H1 (cell line): ENCODE measurements at regions not wholly inside any gene's neighbourhood (a gene's known extent, or its start where the extent isn't known, plus 50 kb on each side); places are given as distances from the start of the nearest gene placed in this dataset.

ENCODE experiments used
- CTCF ChIA-PET: fragments of 300-600 bp; sonication (Branson Sonifier 250); formaldehyde crosslinking; loops from one replicate; lab custom pipeline; 2021; ENCODE audit not compliant: partially characterized antibody; lab: Charles Lee
- POLR2A ChIA-PET: fragments of 300-600 bp; sonication (Branson Sonifier 250); formaldehyde crosslinking; loops from one replicate; lab custom pipeline; 2021; ENCODE audit warnings: inconsistent platforms; ENCODE audit not compliant: partially characterized antibody; lab: Charles Lee
- DNase-seq, 2 experiments: peaks; one replicate each; pipeline versions ENCODE4 v3.0.0 to v3.0.0-alpha.2; 2010 to 2022; ENCODE audit warnings: low spot score in 2 of 2, low read depth in 1 of 2, mixed read lengths in 1 of 2
- FAIRE-seq: peaks from 2 replicates; lab custom pipeline; 2011; peaks lifted over from hg19 to GRCh38; lab: Jason Lieb, UNC
- H2AFZ ChIP-seq: 2 replicates; pipeline ENCODE4 v1.8.1; 2012; ENCODE audit warnings: low read length, inconsistent platforms
- H2AK5ac ChIP-seq: 2 replicates; pipeline ENCODE4 v1.6.1; 2013; ENCODE audit warnings: low read depth, low read length
- H2BK120ac ChIP-seq: replicated peaks from 2 replicates; pipeline ENCODE3; 2013; ENCODE audit warnings: low read depth, low read length, inconsistent platforms
- H2BK12ac ChIP-seq: 2 replicates; pipeline ENCODE4 v1.6.1; 2013; ENCODE audit warnings: low read depth, low read length
- H2BK15ac ChIP-seq: 2 replicates; pipeline ENCODE4 v1.6.1; 2013; ENCODE audit warnings: low read length
- H2BK20ac ChIP-seq: 2 replicates; pipeline ENCODE4 v1.6.1; 2013; ENCODE audit warnings: low read length
- H2BK5ac ChIP-seq: 2 replicates; pipeline ENCODE4 v1.6.1; 2013; ENCODE audit warnings: low read depth, low read length
- H3K14ac ChIP-seq: 2 replicates; pipeline ENCODE4 v1.6.1; 2013; ENCODE audit warnings: inconsistent platforms; ENCODE audit not compliant: insufficient read length
- H3K18ac ChIP-seq: 2 replicates; pipeline ENCODE4 v1.6.1; 2013; ENCODE audit warnings: low read length; ENCODE audit errors: extremely low read depth
- H3K23ac ChIP-seq: 2 replicates; pipeline ENCODE4 v1.6.1; 2013; ENCODE audit warnings: inconsistent platforms; ENCODE audit not compliant: insufficient read length
- H3K23me2 ChIP-seq: 2 replicates; pipeline ENCODE4 v1.6.1; 2013; ENCODE audit warnings: low read depth, low read length
- H3K27ac ChIP-seq: 2 replicates; pipeline ENCODE4 v1.6.1; 2011; ENCODE audit warnings: low read depth, low read length, inconsistent platforms
- H3K27me3 ChIP-seq, 4 experiments: replicated peaks in 1 of 4; 1 replicate in 1 of 4; 2 replicates in 3 of 4; pipeline versions ENCODE4 v1.6.1 to v1.8.1; 2011 to 2013; ENCODE audit warnings: low read length in 3 of 4, mild to moderate bottlenecking in 3 of 4, inconsistent platforms in 2 of 4, mixed read lengths in 2 of 4, moderate library complexity in 1 of 4; ENCODE audit not compliant: control insufficient read depth in 3 of 4, insufficient read depth in 3 of 4; ENCODE audit errors: extremely low read depth in 1 of 4
- H3K36me3 ChIP-seq, 4 experiments: 2 replicates each; pipeline versions ENCODE4 v1.6.1 to v1.8.1; 2011 to 2013; ENCODE audit warnings: mild to moderate bottlenecking in 4 of 4, low read length in 3 of 4, moderate library complexity in 2 of 4, control low read depth in 1 of 4, inconsistent platforms in 1 of 4; ENCODE audit not compliant: insufficient read depth in 4 of 4, control insufficient read depth in 2 of 4
- H3K4ac ChIP-seq: replicated peaks from 2 replicates; pipeline ENCODE3; 2013; ENCODE audit warnings: low read length, low read depth, mixed read lengths, inconsistent platforms; ENCODE audit not compliant: insufficient read length
- H3K4me1 ChIP-seq, 4 experiments: replicated peaks in 1 of 4; 1 replicate in 1 of 4; 2 replicates in 3 of 4; pipeline versions ENCODE4 v1.6.1 to v1.8.1; 2011 to 2013; ENCODE audit warnings: low read length in 3 of 4, inconsistent platforms in 2 of 4, mixed read lengths in 1 of 4; ENCODE audit not compliant: insufficient read depth in 4 of 4, control insufficient read depth in 3 of 4
- H3K4me2 ChIP-seq, 2 experiments: 2 replicates each; pipeline versions ENCODE4 v1.6.1 to v1.8.1; 2011 to 2013; ENCODE audit warnings: low read depth in 2 of 2, low read length in 2 of 2, control low read depth in 1 of 2, inconsistent platforms in 1 of 2, mild to moderate bottlenecking in 1 of 2; ENCODE audit not compliant: insufficient read depth in 1 of 2
- H3K4me3 ChIP-seq, 4 experiments: fragments of 200-600, 300-600 bp in 1 of 4; sonication (generic), shearing (Covaris generic), sonication (Bioruptor Twin) in 1 of 4; 2 replicates each; pipeline versions ENCODE4 v1.5.1 to v1.8.1; 2011 to 2016; ENCODE audit warnings: low read length in 4 of 4, low read depth in 3 of 4, control low read depth in 2 of 4, inconsistent platforms in 2 of 4, mild to moderate bottlenecking in 2 of 4, mixed read lengths in 1 of 4, moderate library complexity in 1 of 4; ENCODE audit not compliant: insufficient read depth in 2 of 4; ENCODE audit errors: extremely low read depth in 1 of 4
- H3K56ac ChIP-seq: replicated peaks from 2 replicates; pipeline ENCODE3; 2013; ENCODE audit warnings: low read depth, mild to moderate bottlenecking, mixed read lengths, low read length, inconsistent platforms; ENCODE audit not compliant: insufficient read length
- H3K79me1 ChIP-seq: 2 replicates; pipeline ENCODE4 v1.6.1; 2013; ENCODE audit warnings: low read depth, low read length, control low read depth
- H3K79me2 ChIP-seq, 2 experiments: 2 replicates each; pipeline versions ENCODE4 v1.6.1 to v1.8.1; 2012 to 2013; ENCODE audit warnings: low read length in 2 of 2, mild to moderate bottlenecking in 2 of 2, inconsistent platforms in 1 of 2; ENCODE audit not compliant: insufficient read depth in 2 of 2, control insufficient read depth in 1 of 2
- H3K9ac ChIP-seq, 4 experiments: replicated peaks in 1 of 4; 1 replicate in 1 of 4; 2 replicates in 3 of 4; pipeline versions ENCODE4 v1.6.1 to v1.8.1; 2011 to 2013; ENCODE audit warnings: low read depth in 3 of 4, low read length in 3 of 4, control low read depth in 2 of 4, mild to moderate bottlenecking in 2 of 4, moderate library complexity in 2 of 4, inconsistent platforms in 1 of 4; ENCODE audit errors: extremely low read depth in 1 of 4
- H3K9me3 ChIP-seq, 2 experiments: 2 replicates each; pipeline versions ENCODE4 v1.6.1 to v1.8.1; 2012 to 2013; ENCODE audit warnings: mild to moderate bottlenecking in 2 of 2, moderate library complexity in 2 of 2, control low read depth in 1 of 2, inconsistent platforms in 1 of 2, low read depth in 1 of 2, low read length in 1 of 2, mixed read lengths in 1 of 2; ENCODE audit not compliant: insufficient read depth in 2 of 2
- H4K20me1 ChIP-seq, 2 experiments: replicated peaks in 1 of 2; 2 replicates each; pipeline versions ENCODE3 to v1.8.1; 2011 to 2013; ENCODE audit warnings: inconsistent platforms in 2 of 2, low read length in 2 of 2, mild to moderate bottlenecking in 1 of 2; ENCODE audit not compliant: insufficient read depth in 2 of 2, control insufficient read depth in 1 of 2
- H4K5ac ChIP-seq: 2 replicates; pipeline ENCODE4 v1.6.1; 2013; ENCODE audit warnings: low read length, low read depth, mixed read lengths, inconsistent platforms; ENCODE audit not compliant: insufficient read length
- H4K8ac ChIP-seq: 2 replicates; pipeline ENCODE4 v1.8.0; 2013; ENCODE audit warnings: mild to moderate bottlenecking, moderate library complexity, low read length, inconsistent platforms; ENCODE audit not compliant: insufficient read depth; ENCODE audit errors: extremely low read depth
- H4K91ac ChIP-seq: replicated peaks from 2 replicates; pipeline ENCODE3; 2013; ENCODE audit warnings: low read length, mixed read lengths, inconsistent platforms; ENCODE audit not compliant: insufficient read length
- ASH2L ChIP-seq: fragments of 200-600, 300-600 bp; sonication (generic); IDR thresholded peaks from one replicate; pipeline ENCODE4 v1.7.1; 2017; ENCODE audit warnings: low read length
- BACH1 ChIP-seq: IDR thresholded peaks from 2 replicates; pipeline ENCODE4 v1.6.1; 2012; ENCODE audit warnings: low read length, improper control_type of control experiment
- BRCA1 ChIP-seq: IDR thresholded peaks from 2 replicates; pipeline ENCODE4 v1.6.1; 2012; ENCODE audit warnings: low read depth, low read length, improper control_type of control experiment
- CHD2 ChIP-seq: IDR thresholded peaks from 2 replicates; pipeline ENCODE4 v1.6.1; 2012; ENCODE audit warnings: low read length, improper control_type of control experiment
- CTCF ChIP-seq, 3 experiments: IDR thresholded peaks; 1 replicate in 2 of 3; 2 replicates in 1 of 3; pipeline versions ENCODE4 v1.5.1 to v1.6.1; 2011; ENCODE audit warnings: low read length in 3 of 3, mild to moderate bottlenecking in 3 of 3, inconsistent platforms in 2 of 3, low read depth in 1 of 3, moderate library complexity in 1 of 3; ENCODE audit not compliant: insufficient read depth in 1 of 3; ENCODE audit errors: control extremely low read depth in 1 of 3
- GTF2F1 ChIP-seq: IDR thresholded peaks from 2 replicates; pipeline ENCODE4 v1.6.1; 2012; ENCODE audit warnings: low read depth, low read length, improper control_type of control experiment, borderline replicate concordance
- MAFK ChIP-seq: IDR thresholded peaks from 2 replicates; pipeline ENCODE4 v1.6.1; 2012; ENCODE audit warnings: low read depth, mild to moderate bottlenecking, improper control_type of control experiment, low read length
- POLR2AphosphoS5 ChIP-seq: IDR thresholded peaks from 2 replicates; pipeline ENCODE4 v1.6.1; 2011; ENCODE audit warnings: low read depth, low read length
- RXRA ChIP-seq: IDR thresholded peaks from 2 replicates; pipeline ENCODE4 v1.6.1; 2011; ENCODE audit warnings: low read depth, mild to moderate bottlenecking, low read length, moderate library complexity; ENCODE audit not compliant: insufficient read depth
- SP2 ChIP-seq: IDR thresholded peaks from 2 replicates; pipeline ENCODE4 v1.6.1; 2012; ENCODE audit warnings: mild to moderate bottlenecking, low read length, inconsistent platforms
- SP4 ChIP-seq: IDR thresholded peaks from 2 replicates; pipeline ENCODE4 v1.6.1; 2012; ENCODE audit warnings: low read length, inconsistent platforms
- TBP ChIP-seq: IDR thresholded peaks from 2 replicates; pipeline ENCODE4 v1.6.1; 2011; ENCODE audit warnings: low read depth, low read length, improper control_type of control experiment
- TEAD4 ChIP-seq: IDR thresholded peaks from 2 replicates; pipeline ENCODE4 v1.6.1; 2012; ENCODE audit warnings: low read depth, low read length, inconsistent platforms, mixed read lengths
- WGBS, 2 experiments: shearing (Covaris generic) in 1 of 2; methylation state at CpG; one replicate each; pipeline versions ENCODE4 v1.1.6 to v1.1.7; 2013 to 2015; ENCODE audit warnings: low lambda C conversion rate in 2 of 2, mixed read lengths in 2 of 2, inconsistent platforms in 1 of 2, low coverage in 1 of 2, missing lambda C conversion rate in 1 of 2; ENCODE audit not compliant: insufficient replicate concordance in 2 of 2, insufficient coverage in 1 of 2, insufficient read length in 1 of 2; ENCODE audit errors: extremely low coverage in 1 of 2, missing lambda C conversion rate in 1 of 2; 5-methylcytosine and 5-hydroxymethylcytosine counted together

- Histone ChIP-seq H3K4ac (no peak overlapping the region), H3K27me3 (peaks cover 0 to 1% (median 0%) of the 10 kb centered on the region in 4 experiments; a peak in 2 of 7 replicates), H3K9me3 (no peaks in the 10 kb centered on the region), H2BK12ac (no peak overlapping the region), H2BK120ac (no peak overlapping the region), H3K27ac (no peak overlapping the region), H4K91ac (no peak overlapping the region), H2BK15ac (no peak overlapping the region), H3K36me3 (no peaks in the 10 kb centered on the region), H2BK5ac (no peak overlapping the region), H3K79me1 (no peaks in the 10 kb centered on the region), H3K4me2 (no peak overlapping the region), H4K5ac (no peak overlapping the region), H3K9ac (no peak overlapping the region), H3K23me2 (no peaks in the 10 kb centered on the region), H3K4me3 (no peak overlapping the region), H4K8ac (no peak overlapping the region), H3K4me1 (no peaks in the 10 kb centered on the region), H3K14ac (no peak overlapping the region), H4K20me1 (no peaks in the 10 kb centered on the region), H3K79me2 (no peaks in the 10 kb centered on the region), H2AK5ac (no peak overlapping the region), H3K18ac (no peak overlapping the region), H3K23ac (no peak overlapping the region), H3K56ac (no peak overlapping the region), H2AFZ (no peak overlapping the region), H2BK20ac (no peak overlapping the region)
- CTCF ChIA-PET = no interaction called here
- POLR2A ChIA-PET = no interaction called here
- WGBS, 2 experiments = 96% methylated on average over 3 of the region's 3 CpGs; no CpG with 5 or more reads in 1 of the 2 experiments
- no peak for FAIRE-seq
- no peak for DNase-seq
- TF ChIP-seq CTCF (IDR thresholded peaks at IDR 0.05; ENCODE audit: control extremely low read depth in 1 of 3, insufficient read depth in 1 of 3, low read depth in 1 of 3, low read length in 3 of 3) (no peak), ASH2L (no peak), BACH1 (no peak), POLR2AphosphoS5 (no peak), TBP (no peak), BRCA1 (no peak), CHD2 (no peak), GTF2F1 (no peak), RXRA (no peak), TEAD4 (no peak), SP2 (no peak), MAFK (no peak), SP4 (no peak)
Observed at GRCh38 chr2:176507786-176508185, 238.5 kb downstream of the MTX2 start.
